GM21447 (cell line): ENCODE measurements at regions not wholly inside any gene's neighbourhood (a gene's known extent, or its start where the extent isn't known, plus 50 kb on each side); places are given as distances from the start of the nearest gene placed in this dataset.

Source experiments
- ATAC-seq: cut with Tn5 transposase; IDR thresholded peaks from one replicate; pipeline ENCODE4 v1.9.1; 2021; ENCODE audit not compliant: unreplicated experiment

DNA sequence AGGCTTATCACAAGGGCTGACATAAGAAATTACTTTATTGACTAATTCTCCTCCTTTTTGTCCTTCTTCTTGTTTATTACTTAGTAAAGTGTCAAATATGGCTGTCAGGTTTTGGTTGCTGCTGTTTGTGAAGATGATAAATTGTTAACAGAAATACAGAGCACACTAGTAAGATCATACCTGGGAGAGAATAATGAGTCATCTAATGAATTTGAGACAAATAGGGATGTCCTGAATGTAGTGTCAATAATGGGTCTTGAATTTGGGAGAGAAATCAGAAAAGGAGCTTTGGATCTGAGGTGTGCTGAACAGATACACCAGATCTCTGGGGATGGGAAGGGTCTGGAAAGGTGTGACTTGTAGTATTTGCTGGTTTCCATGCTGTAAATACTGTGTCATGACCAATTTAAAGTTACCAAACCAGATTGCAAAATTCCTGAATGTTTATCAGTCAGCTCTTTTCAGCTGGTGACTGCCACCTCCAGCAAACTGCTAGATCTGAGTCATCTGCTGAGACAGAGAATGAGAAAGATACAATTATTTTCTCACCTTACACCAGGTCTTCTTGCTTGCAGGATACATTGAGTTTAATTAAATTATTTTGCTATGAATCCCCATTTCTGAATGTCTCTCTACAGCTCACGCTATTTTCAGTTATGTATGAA lies 76.7 kb upstream of the SATB1 start:
- ATAC-seq: no peak

DNA sequence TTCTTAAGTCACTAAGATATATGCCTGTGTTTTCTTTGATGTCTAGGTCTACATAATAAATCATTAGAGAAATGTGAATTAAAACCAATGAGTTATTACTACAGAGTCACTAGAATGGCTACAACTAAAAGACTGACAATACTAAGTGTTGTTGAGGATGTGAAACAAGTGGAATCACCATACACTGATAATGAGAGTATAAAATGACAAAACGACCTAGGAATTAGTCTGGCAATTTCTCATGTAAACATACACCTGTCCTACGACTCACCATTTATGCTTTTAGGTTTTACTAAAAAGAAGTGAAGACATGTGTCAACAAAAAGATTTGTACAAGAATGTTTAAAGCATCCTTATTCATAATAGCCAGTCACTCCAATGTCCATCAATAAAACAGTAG lies 75.2 kb upstream of the SATB1 start:
- ATAC-seq: no peak

DNA sequence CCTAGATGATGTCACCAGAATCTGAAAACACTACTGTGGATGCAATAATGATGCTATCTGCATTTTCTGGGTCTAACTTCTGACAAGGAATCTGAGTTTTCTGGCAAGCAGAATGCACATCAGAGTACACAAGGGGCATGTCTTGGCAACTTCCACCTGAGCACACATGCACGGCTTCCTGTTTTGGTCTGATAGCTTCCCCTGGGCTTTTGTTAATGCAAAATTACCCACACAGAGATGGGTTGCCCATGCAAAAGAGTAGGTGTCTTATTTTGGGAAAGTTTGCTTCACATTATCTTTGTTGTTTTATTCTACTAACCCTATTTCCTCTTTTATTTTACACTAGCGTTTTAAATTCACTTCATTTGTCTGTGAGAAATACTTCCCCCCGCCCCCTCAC lies 74.2 kb upstream of the SATB1 start:
- ATAC-seq: peak; percentile 71

DNA sequence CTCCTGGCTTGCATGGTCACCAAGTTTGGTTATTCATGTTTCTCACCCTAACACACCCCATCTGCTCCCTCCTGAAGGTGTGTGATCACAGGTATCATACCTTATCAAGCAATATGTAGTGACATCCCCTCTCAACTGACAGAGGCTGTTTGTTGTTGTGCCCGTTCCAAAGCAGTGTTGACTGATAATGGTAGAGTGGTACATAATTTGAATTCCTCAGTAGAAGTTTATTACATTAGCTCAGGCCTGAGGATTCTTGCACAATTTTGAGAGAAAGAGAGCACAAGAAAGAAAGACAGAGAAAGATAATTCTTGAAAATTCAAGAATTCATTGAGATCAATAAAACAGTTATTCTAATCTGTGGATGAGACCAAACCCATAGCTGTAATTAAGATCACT lies 69.1 kb upstream of the SATB1 start:
- no peak for ATAC-seq

DNA sequence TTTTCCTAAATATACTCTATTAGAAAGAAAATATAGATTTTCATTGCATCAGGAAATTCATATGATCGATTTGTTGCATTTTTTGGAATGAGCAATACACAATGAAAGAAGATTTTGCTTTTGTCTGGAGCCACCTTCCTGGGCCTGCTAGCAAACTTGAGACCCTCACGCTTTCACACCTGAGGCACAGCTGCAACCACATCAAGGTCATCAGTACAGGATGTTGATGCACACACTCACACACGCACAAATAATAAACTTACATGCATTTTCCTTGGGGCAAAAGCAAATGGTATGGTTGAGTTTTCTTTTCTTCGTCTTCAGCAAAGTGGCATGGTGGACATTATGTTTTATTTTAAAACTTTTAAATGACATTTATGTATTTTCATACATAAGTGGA lies 64.8 kb upstream of the SATB1 start:
- no peak for ATAC-seq

DNA sequence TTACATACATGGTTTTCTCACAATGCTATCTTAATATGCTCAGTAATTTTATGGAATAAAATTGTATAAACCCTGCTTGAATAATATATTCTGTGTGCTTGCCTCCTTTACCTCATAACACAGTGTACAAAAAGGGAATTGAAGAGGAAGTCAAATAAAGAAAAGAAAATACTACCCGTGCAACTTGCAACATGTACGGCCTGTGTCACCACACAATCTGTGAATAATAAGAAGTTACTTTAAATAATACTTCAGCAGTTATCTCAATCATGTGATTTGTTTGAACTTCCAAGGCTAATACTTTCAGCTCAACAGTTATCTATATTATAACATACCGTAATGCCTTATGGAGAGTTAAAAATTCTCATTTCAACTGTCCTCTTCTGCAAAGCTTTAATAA lies 58.1 kb upstream of the SATB1 start:
- ATAC-seq: no peak

DNA sequence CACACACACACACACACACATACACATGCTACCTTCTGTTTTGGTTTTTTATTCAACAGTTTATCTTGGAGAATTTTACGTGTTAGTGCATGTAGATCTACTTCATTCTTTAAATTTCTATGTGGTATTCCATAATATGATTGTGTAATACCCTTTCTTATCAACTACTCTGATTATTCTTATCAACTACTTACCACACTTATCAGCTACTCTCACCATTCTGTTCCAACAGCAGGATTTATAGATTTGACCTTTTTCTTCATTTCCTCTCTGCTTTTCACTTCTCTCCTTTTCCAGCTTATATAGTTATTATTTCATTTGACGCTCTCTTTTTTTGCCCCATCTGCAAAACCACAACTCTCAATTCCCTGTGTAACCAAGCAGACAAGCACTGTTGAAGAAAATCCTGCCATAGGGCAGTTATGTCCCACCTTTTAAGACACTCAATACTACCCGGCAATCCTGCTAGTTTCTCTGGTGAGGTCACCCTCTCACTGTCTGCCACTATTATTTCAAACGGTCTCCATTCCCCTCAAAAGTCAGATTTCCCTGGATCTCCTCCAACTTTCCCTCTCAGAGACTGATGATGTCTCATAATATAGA lies 56.9 kb upstream of the SATB1 start:
- ATAC-seq: no peak

DNA sequence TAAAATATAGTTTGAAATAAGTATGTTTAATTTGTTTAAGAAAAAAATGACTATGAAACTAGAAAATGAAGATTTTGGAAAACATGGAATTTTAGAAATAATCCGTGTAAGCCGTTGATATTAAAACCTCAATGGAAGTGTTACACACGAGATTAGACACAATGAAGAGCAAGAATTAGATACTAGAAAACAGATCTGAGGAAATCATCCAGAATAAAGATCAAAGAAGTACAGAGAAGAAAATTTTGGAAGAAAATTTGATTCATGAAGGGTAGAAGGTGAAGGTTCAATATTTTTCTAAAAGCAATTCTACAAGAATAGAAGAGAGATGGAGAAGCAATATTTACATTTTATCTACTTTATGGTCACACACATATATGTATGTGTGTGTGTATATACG lies 52.5 kb upstream of the SATB1 start:
- no peak for ATAC-seq
